ENCODE measurements at regions not wholly inside any gene's neighbourhood (a gene's known extent, or its start where the extent isn't known, plus 50 kb on each side); places are given as distances from the start of the nearest gene placed in this dataset.
"Not testable (repeated sequence)": the region's sequence is repeated elsewhere in the genome, so short reads cannot be mapped to it uniquely, and the experiment has no call there.

DNA sequence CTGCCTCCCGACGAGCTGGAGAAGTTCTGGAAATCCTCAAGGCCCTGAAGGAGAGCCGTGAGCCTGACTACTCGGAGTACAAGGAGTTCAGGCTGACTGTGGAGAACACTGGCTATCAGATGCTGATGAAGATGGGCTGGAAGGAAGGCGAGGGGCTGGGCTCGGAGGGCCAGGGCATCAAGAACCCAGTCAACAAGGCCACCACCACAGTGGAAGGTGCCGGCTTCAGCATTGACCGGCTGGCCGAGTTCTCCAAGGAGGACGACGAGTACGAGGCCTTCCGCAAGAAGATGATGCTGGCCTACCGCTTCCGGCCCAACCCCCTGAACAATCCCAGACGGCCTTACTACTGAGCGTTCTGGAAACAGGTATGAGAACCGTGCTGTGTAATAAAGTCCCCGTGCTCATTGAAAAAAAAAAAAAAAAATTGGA is 366.1 kb upstream of the ATXN7L3B start:
- H3K27me3 Mint-ChIP-seq (ENCODE audit: low read depth), result no peaks in the 10 kb centered on the region
- peaks cover 6% of the 10 kb centered on the region for H3K9me3 Mint-ChIP-seq (ENCODE audit: low read depth)
- peak; percentile 72 for DNase-seq (ENCODE audit: low spot score)
- H3K27ac Mint-ChIP-seq (ENCODE audit: unreplicated experiment), result no peak overlapping the region
- no peaks in the 10 kb centered on the region for H3K4me1 Mint-ChIP-seq (ENCODE audit: low read depth)
- peaks cover 3% of the 10 kb centered on the region for H3K36me3 Mint-ChIP-seq (ENCODE audit: low read depth)
- TF ChIP-seq, protein P1, sequence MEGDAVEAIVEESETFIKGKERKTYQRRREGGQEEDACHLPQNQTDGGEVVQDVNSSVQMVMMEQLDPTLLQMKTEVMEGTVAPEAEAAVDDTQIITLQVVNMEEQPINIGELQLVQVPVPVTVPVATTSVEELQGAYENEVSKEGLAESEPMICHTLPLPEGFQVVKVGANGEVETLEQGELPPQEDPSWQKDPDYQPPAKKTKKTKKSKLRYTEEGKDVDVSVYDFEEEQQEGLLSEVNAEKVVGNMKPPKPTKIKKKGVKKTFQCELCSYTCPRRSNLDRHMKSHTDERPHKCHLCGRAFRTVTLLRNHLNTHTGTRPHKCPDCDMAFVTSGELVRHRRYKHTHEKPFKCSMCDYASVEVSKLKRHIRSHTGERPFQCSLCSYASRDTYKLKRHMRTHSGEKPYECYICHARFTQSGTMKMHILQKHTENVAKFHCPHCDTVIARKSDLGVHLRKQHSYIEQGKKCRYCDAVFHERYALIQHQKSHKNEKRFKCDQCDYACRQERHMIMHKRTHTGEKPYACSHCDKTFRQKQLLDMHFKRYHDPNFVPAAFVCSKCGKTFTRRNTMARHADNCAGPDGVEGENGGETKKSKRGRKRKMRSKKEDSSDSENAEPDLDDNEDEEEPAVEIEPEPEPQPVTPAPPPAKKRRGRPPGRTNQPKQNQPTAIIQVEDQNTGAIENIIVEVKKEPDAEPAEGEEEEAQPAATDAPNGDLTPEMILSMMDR (IDR thresholded peaks at IDR 0.05), result no peak
- no peak overlapping the region for H3K4me3 Mint-ChIP-seq (ENCODE audit: unreplicated experiment)

DNA sequence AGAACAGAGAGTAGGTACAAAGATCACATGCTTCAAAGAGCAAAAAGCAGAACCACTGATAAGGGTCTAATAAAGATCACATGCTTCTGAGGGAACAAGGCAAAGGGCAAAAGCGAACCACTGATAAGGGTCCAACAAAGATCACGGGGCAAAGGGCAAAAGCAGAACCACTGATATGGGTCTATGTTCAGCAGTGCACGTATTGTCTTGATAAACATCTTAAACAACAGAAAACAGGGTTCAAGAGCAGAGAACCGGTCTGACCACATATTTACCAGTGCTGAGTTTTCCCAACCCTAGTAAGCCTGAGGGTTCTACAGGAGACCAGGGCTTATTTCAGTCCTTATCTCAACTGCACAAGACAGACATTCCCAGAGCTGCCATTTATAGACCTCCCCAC is 362.7 kb upstream of the ATXN7L3B start:
- H3K9me3 Mint-ChIP-seq (ENCODE audit: low read depth); DNase-seq (ENCODE audit: low spot score); H3K36me3 Mint-ChIP-seq (ENCODE audit: low read depth); H3K27ac Mint-ChIP-seq (ENCODE audit: unreplicated experiment); H3K27me3 Mint-ChIP-seq (ENCODE audit: low read depth); H3K4me1 Mint-ChIP-seq (ENCODE audit: low read depth); H3K4me3 Mint-ChIP-seq (ENCODE audit: unreplicated experiment): not testable (repeated sequence)

- no peak for DNase-seq (ENCODE audit: low spot score)
- no peak overlapping the region for H3K27ac Mint-ChIP-seq (ENCODE audit: unreplicated experiment)
- no peaks in the 10 kb centered on the region for H3K4me1 Mint-ChIP-seq (ENCODE audit: low read depth)
- TF ChIP-seq, protein P1 (IDR thresholded peaks at IDR 0.05), result no peak
- no peaks in the 10 kb centered on the region for H3K36me3 Mint-ChIP-seq (ENCODE audit: low read depth)
- no peak overlapping the region for H3K4me3 Mint-ChIP-seq (ENCODE audit: unreplicated experiment)
- H3K27me3 Mint-ChIP-seq (ENCODE audit: low read depth), result peaks cover 6% of the 10 kb centered on the region
- H3K9me3 Mint-ChIP-seq (ENCODE audit: low read depth), result peaks cover 3% of the 10 kb centered on the region
Measured at GRCh38 chr12:74185360-74185759, 352.3 kb upstream of the ATXN7L3B start.

DNA sequence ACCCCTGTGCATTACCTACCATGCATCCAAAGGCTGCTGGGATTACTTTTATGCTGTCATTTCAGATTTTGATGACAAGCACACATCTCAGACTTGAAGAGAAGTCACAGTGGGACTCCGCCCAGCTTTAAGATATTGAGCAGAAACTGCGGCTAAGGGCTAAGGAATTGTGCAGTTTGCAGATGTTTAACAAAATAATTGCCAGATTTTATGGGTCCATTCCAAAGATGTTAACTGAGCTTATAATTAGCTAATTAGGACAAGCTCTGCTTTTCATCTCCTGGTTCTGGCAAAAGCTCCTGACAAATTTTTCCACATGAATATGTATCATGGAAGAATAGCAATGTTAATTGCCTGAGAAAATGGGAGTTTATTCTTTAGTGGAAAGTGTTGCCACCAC is 344.4 kb upstream of the ATXN7L3B start:
- no peaks in the 10 kb centered on the region for H3K36me3 Mint-ChIP-seq (ENCODE audit: low read depth)

DNA sequence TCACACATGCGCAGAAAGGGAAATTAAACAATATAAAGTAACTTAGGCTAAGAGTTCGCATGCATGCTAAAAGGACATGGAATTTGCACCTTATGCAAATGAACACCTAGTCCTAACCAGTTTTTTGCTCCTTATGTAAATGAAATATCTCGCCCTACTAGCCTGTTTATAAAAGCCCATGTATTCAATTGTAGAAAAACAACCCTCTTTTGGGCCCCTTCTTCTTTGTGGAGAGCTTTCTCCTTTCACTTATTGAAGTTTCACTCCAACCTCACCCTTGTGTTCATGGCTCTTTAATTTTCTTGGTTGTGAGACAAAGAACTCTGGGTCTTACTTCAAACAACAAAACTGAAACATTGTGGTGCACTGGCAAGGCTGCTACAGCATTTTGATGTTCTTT is 333.4 kb upstream of the ATXN7L3B start:
- DNase-seq (ENCODE audit: low spot score), result no peak
- H3K36me3 Mint-ChIP-seq (ENCODE audit: low read depth), result no peaks in the 10 kb centered on the region
- H3K27ac Mint-ChIP-seq (ENCODE audit: unreplicated experiment), result no peak overlapping the region

More for the DNA sequence above, 344.4 kb upstream of the ATXN7L3B start:
- DNase-seq (ENCODE audit: low spot score), result no peak
- Mint-ChIP-seq H3K9me3 (ENCODE audit: low read depth) (peaks cover 2% of the 10 kb centered on the region), H3K4me3 (ENCODE audit: unreplicated experiment) (no peak overlapping the region), H3K27me3 (ENCODE audit: low read depth) (no peaks in the 10 kb centered on the region), H3K27ac (ENCODE audit: unreplicated experiment) (no peak overlapping the region), H3K4me1 (ENCODE audit: low read depth) (no peaks in the 10 kb centered on the region)
- TF ChIP-seq, protein P1 (IDR thresholded peaks at IDR 0.05), result no peak

More for the DNA sequence above, 333.4 kb upstream of the ATXN7L3B start:
- H3K27me3 Mint-ChIP-seq (ENCODE audit: low read depth), result peaks cover 4% of the 10 kb centered on the region
- H3K4me1 Mint-ChIP-seq (ENCODE audit: low read depth), result no peaks in the 10 kb centered on the region
- TF ChIP-seq, protein P1 (IDR thresholded peaks at IDR 0.05), result no peak
- H3K4me3 Mint-ChIP-seq (ENCODE audit: unreplicated experiment), result no peak overlapping the region
- peaks cover 6% of the 10 kb centered on the region for H3K9me3 Mint-ChIP-seq (ENCODE audit: low read depth)

Data from chondrocyte (in vitro differentiated cells).